GM10248 (cell line): ENCODE measurements at regions not wholly inside any gene's neighbourhood (a gene's known extent, or its start where the extent isn't known, plus 50 kb on each side); places are given as distances from the start of the nearest gene placed in this dataset.

Source experiments
- CTCF ChIA-PET: fragments of 300-600 bp; sonication (Branson Sonifier 250); formaldehyde crosslinking; extraction: SDS; loops from one replicate; lab custom pipeline; 2021; ENCODE audit warnings: antibody characterized with exemption; lab: Yijun Ruan, JAX
- POLR2A ChIA-PET: fragments of 350-650 bp; sonication (Branson Sonifier 250); formaldehyde crosslinking; extraction: SDS; loops from one replicate; lab custom pipeline; 2020; ENCODE audit warnings: antibody characterized with exemption; lab: Yijun Ruan, JAX
- DNase-seq: peaks from one replicate; pipeline ENCODE4 v3.0.0; 2012; ENCODE audit errors: extremely low spot score
- CTCF ChIP-seq: IDR thresholded peaks from 2 replicates; pipeline ENCODE4 v1.5.1; 2012; ENCODE audit warnings: mild to moderate bottlenecking, low read depth; ENCODE audit errors: extremely low read depth, missing control alignments, control extremely low read depth

- no peak for DNase-seq
- TF ChIP-seq CTCF, result no peak
- POLR2A ChIA-PET, result no interaction called here
- CTCF ChIA-PET, result no interaction called here
These were observed 1444.1 kb downstream of the SLITRK5 start for GRCh38 chr13:89115307-89115706.

GRCh38 chr13:89136678-89137077 lies 1465.5 kb downstream of the SLITRK5 start:
- ChIA-PET CTCF (no interaction called here), POLR2A (no interaction called here)
- DNase-seq, result no peak
- no peak for TF ChIP-seq CTCF

- ChIA-PET POLR2A (no interaction called here), CTCF (no interaction called here)
- DNase-seq, result no peak
- no peak for TF ChIP-seq CTCF
These were observed 1479.2 kb downstream of the SLITRK5 start for GRCh38 chr13:89150362-89150761.

- CTCF ChIA-PET, result interaction anchor here (1.3 to 1.4 kb wide), 2 partner anchors 9 to 16 kb away, joined by 3 read pairs; no protein-coding TSS in a partner anchor
- DNase-seq, result no peak
- no peak for TF ChIP-seq CTCF
- POLR2A ChIA-PET, result no interaction called here
These were observed 1482.8 kb downstream of the SLITRK5 start for GRCh38 chr13:89153941-89154340.

GRCh38 chr13:89163096-89163495 lies 1491.9 kb downstream of the SLITRK5 start:
- no peak for DNase-seq
- ChIA-PET POLR2A (no interaction called here), CTCF (interaction anchor here (1.5 kb wide), 1 partner anchor 9 kb away, joined by 3 read pairs; no protein-coding TSS in a partner anchor)
- no peak for TF ChIP-seq CTCF

- no peak for DNase-seq
- ChIA-PET CTCF (interaction anchor here (1.0 kb wide), 1 partner anchor 9 kb away, joined by 3 read pairs; no protein-coding TSS in a partner anchor), POLR2A (no interaction called here)
- TF ChIP-seq CTCF, result no peak
These were observed 1494.5 kb downstream of the SLITRK5 start for GRCh38 chr13:89165685-89166084.
